GM19023 (cell line): ENCODE measurements at regions not wholly inside any gene's neighbourhood (a gene's known extent, or its start where the extent isn't known, plus 50 kb on each side); places are given as distances from the start of the nearest gene placed in this dataset.
"Not testable (repeated sequence)": the region's sequence is repeated elsewhere in the genome, so short reads cannot be mapped to it uniquely, and the experiment has no call there.

Experiments
- ATAC-seq: cut with Tn5 transposase; IDR thresholded peaks from one replicate; pipeline ENCODE4 v1.9.1; 2021; ENCODE audit warnings: mild to moderate bottlenecking, moderate library complexity; ENCODE audit not compliant: unreplicated experiment

DNA sequence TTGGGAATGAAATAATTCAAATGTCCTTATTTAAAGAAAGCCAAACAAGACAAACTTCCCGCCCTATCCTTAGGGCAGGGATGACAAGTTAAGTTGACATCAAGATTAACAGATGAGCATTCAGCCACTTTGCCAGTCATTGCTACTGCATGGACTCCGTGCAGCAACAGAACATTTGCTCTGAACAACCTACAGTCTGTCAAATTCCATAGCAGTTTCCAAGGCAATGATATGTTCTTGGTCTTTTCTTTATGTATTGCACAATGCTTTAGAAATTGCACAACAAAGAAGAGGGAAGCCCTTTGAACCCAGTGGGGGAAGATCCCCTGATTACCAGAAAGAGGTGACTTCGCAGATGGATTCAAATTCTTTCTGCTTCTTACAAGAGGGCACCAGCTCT lies 269.8 kb downstream of the BCAT1 start:
- no peak for ATAC-seq

DNA sequence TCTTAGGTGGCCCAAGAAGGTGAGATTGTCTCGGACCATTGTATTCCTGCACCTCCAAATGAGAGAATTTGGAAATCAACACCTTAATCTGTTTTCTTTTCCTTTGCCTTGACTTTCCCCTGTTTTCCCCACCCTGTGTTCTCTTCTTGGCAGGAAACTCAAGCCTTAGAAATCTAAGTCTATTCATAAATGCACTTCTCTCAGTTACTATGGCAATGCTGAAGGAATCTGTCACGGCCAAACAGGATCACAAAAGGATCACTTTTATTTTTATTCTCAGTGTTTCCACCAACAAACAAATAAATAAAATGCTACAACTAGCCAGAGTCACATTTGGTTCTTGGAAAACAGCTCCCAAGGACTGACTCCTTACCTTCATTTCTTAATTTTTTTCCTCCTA lies 270.5 kb downstream of the BCAT1 start:
- no peak for ATAC-seq

DNA sequence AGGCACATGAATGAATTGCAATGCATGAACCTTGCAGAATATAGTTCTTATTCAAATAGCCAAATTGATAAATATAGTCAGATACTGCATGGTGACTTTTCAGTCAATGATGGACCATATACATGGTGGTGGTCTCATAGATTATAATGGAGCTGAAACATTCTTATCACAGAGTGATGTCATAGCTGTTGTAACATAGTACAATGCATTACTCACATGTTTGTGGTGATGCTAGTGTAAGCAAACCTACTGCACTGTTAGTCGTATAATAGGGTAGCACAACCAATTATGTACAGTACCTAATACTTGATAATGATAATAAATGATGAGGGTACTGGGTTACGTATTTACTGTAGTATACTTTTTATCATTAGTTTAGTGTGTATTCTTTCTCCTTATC lies 280.3 kb downstream of the BCAT1 start:
- no peak for ATAC-seq

DNA sequence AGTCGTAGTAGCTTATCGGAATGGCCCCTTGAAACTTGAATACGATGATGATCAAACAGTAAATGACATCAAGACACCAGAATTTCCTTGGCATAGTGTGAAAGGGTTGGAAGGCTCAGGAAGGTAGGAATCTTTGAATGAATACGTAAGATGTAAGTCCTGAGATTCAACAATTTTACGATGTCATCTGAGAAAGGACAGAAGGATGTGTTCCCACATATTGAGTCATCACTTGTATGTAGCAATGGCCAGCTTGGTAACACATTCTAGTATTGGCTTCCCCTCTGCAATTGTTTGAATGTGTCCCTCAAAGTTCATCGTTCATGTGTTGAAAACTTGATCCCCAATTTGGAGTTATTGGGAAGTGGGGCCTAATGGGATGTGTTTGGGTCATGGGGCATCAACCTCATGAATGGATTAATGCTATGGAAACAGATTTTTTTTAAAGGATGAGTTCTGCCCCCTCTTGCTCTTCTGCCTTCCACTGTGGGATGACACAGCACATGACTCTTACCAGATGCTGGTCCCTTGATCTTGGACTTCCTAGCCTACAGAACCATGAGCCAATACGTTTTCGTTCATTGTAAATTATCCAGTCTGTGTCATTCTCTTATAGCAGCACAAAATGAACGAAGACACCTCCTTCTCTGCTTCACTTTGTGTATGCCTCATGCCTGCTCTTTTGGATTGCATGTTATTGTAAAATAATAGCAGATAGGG lies 284.6 kb downstream of the BCAT1 start:
- ATAC-seq, result no peak

DNA sequence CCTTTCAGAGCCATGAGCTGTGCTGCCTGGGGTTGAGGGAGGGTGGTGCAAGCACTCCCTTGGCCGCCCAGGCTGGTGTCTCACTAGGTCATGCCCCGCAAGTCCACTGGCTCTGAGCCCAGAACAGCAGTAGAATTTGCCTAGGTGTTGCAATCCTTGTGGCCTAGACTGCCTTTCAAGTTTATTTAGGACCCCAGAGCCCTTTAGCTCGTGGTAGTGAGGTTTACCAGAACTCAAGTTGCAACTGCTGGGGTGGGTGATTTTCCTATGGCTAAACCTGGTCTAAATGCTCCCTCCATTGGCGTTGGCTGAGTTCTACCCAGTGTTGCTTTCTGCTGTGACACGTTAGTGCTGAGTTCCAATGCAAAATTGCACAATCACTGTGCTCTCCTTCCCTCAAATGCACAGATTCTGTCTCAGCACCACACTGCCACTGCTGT lies 287.2 kb downstream of the BCAT1 start:
- no peak for ATAC-seq

DNA sequence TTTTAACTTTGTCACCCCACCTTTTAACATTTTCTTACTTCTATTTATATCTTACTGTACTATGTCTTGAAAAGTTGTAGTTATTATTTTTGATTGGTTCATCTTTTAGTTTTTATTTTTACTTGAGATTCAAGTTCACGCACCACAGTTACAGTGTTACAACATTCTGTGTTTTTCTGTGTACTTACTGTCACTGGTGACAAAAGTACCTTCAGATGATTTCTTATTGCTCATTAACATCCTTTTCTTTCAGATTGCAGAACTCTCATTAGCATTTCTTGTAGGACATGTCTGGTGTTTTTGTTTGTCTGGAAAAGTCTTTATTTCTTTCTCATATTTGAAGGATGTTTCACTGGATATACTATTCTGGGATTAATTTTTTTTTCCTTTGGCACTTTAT lies 289.9 kb downstream of the BCAT1 start:
- ATAC-seq, result no peak

DNA sequence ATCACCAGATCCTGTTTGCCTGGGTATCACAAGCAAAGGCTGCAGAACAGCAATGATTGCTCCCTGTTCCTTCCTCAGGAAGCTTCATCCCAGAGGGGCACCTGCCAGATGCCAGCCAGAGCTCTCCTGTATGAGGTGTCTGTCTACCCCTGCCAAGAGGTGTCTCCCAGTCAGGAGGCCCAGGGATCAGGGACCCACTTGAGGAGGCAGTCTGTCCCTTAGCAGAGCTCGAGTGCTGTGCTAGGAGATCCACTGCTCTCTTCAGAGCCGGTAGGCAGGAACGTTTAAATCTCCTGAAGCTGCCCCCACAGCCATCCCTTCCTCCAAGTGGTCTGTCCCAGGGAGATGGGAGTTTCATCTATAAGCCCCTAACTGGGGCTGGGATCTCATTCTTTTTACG lies 294.6 kb downstream of the BCAT1 start:
- ATAC-seq, result not testable (repeated sequence)

DNA sequence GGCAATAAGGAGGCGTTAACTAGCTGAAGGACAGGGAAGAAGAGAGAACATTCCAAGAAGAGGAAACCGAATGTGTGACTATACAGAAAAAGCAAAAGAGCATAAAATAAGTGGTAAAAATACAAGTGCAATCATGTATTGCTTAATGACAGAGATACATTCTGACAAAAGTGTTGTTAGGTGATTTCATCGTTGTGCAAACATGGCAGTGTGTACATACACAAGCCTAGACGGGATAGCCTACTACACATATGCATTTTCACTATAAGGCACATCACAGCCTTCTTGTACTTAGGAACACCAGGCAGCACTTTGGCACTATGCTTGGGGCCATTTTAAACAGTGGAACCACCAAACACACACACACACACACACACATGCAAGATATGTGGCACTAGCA lies 299.3 kb downstream of the BCAT1 start:
- ATAC-seq, result no peak

DNA sequence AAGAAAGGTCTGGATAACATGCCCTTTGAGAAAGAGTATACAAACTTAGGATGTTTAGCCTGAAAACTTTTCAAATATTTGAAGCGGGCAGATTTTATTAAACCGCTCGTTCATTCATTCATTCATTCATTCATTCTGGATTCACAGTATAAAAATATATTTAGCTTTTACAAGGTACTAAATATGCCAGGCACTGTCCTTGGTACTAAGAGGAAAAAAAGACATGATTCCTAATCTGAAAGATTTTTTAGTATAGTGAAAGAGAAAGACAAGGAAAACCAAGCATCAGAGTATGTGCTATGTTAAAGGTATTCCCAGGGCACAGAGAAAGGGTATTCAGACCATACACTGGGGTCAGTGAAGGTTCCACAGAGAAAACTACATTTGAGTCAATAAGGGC lies 299.7 kb downstream of the BCAT1 start:
- no peak for ATAC-seq

DNA sequence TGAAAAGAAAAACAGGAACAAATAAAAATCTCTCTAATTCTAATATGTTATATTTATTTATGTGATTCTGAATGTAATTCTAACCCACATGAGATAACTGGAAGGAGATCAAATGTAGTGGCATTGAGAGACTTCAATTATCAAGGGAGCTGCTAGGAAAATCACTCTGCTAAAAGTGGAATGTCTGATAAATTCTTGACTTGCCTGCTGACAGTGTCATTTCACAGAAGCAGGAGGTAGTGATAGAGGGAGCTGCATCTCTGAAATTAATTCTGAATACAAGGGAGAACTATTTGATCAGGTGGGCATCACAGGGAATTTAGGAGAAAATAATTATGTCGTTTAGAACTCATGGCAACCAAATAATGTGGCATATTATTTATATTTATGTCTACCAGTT lies 303.6 kb downstream of the BCAT1 start:
- ATAC-seq, result no peak

DNA sequence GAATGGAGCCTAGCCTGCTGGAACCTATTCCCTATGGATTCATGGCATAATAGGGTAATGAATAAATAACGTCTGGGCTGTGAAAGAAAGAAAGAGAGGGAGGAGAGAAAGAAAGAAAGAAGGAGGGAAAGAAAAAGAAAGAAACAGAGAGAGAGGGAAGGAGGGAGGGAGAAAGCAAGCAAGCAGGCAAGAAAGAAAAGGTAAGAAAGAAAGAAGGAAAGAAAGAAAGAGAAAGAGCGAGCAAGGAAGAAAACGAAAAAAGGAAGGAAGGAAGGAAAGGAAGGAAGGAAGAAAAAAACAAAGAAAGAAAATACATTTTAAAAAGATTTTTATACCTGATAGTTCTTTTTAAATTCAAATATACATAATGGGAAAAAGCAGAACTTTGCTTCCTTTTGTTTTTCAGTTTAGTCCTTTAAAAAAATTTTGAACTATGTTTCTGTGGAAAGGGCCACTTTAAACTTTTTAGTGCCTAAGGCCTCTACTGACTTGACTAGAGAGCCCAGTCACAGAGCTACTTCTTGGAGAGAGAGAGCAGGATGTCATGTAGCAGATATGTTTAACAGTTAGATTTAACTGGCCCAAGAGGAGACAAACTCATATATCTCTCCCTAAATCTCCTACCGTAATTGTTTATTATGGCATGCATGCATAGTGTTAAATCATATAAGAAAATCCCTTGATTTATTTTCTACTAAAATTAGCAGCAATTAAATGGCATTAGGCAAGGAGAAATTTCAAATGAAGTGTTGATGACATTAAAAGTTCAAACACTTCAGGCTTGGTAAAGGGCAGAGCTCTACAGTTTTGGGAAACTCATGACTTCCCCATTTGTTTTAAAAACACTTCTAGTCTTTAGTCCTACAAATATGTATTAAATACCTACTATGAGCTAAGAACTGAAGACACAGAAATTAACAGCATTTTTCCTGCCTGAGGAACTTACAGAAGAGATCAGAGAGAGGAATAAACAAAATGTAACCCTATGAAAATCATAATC lies 305.5 kb downstream of the BCAT1 start:
- ATAC-seq, result no peak

DNA sequence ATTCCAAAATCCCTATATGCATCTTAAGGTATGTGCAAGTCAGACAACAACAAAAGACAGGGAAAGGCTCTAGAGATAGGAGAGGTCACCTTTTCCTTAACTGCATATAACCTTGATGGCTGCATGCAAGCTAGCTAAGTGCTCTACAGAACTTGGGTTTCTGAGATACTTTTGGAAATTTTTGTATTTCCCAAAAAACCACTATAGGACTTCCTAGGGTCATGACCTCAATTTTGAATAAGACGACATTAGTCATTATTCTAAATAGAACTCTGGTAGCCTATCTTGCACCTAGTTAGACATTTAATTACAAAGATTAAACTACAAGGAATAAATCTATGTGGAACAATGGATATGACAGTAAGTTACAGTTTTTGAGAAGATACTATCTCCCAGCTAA lies 309.3 kb downstream of the BCAT1 start:
- ATAC-seq, result no peak

DNA sequence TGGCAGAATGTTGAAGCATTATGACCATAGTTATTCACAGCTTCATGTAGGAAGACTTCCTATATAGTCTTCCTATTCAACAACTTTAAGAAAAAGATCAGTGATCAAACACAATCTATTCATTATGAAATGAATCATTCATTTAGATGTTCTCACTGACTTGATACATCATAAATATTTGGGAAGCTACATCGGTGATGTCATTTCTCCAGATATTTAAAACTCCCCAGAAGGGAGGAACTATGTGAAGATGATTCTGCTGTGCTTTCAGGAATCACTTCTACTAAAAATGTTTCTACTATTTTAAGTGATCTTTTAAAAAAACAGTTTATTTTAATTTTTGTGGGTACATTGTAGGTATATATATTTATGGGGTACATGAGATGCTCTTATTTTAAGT lies 316.4 kb downstream of the BCAT1 start:
- ATAC-seq, result no peak

DNA sequence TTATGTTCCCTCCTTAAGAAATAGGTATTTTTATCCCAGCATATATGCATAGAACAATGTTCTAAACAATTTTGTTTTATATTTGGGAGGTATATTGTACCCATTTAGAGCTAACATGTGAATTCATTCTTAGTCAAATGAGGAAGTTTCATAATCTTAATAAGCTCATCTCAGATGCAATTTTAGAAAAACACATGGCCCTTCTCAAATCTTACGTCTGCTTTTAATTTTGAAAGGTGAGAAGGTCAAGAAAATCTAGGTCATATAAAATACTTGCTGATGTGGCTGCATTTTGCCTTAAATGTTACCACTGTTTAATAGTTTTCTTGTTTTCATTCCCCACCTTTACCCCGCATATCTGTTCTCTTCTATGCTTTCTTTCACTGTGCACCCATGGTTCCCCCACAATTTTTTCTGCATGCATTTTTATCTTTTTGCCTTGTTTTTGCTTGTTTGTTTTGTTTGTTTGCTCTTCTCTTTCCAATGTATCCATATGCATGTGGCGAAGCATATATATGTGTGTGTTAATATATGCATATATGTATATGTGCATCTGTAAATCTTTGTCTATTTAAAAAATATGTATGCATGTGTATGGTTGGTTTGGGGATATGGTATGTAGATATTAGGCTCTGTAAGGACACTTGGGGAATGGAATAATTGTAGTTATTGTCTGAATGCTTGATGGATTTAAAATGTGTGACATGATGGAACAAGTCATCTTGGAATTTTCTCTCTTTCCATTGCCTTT lies 317.1 kb downstream of the BCAT1 start:
- ATAC-seq, result no peak

DNA sequence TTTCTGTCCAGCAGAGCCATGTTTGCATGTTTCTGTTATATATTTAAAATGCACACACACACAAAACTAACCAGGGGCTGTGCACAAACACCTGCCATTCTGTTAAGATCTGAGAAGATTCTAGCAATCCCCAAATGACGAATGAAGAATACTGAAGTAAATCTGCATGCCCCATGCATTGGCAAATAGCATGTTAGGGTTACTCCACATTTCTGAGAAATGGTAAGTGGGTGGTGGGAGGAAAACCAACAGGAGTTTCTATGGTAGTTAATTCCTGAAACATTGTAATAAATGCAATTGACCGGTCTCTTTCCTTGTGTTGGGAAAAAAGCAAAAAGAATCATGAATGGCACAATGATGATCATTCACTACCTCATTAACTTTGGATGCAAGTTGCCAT lies 318.0 kb downstream of the BCAT1 start:
- no peak for ATAC-seq

DNA sequence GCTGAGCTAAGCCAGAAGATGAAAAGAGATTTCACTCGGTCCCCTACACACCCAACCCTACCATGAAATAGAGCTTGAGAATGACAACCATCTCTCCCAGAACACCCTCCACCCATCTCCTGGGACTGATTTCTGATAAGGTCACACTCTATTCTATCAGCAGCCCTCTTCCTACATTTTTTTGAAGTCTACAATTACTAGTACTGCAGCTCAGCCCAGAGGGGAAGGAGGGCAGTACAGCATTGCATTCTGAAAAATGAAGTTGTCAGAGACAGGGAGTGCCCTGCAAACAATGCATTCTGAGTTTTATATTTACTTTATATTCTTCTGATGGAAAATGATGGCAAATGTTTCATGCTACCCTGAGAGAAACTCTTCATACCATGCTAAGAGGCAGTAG lies 318.5 kb downstream of the BCAT1 start:
- ATAC-seq, result no peak

DNA sequence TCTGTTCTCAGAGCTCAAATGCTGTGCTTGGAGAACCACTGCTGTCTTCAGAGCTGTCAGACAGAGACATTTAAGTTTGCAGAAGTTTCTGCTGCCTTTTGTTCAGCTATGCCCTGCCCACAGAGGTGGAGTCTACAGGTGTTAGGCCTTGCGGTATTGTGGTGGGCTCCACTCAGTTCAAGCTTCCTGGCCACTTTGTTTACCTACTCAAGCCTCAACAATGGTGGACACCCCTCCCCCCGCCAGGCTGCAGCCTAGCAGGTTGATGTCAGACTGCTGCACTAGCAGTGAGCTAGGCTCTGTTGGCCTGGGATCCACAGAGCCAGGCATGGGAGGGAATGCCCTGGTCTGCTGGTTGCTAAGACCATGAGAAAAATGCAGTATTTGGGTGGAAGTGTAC lies 323.8 kb downstream of the BCAT1 start:
- ATAC-seq, result no peak

DNA sequence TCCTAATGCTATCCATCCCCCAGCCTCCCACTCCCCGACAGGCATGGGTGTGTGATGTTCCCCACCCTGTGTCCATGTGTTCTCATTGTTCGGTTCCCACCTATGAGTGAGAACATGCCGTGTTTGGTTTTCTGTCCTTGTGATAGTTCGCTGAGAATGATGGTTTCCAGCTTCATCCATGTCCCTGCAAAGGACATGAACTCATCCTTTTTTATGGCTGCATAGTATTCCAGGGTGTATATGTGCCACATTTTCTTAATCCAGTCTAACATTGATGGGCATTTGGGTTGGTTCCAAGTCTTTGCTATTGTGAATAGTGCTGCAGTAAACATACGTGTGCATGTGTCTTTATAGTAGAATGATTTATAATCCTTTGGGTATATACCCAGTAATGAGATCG lies 328.9 kb downstream of the BCAT1 start:
- not testable (repeated sequence) for ATAC-seq

DNA sequence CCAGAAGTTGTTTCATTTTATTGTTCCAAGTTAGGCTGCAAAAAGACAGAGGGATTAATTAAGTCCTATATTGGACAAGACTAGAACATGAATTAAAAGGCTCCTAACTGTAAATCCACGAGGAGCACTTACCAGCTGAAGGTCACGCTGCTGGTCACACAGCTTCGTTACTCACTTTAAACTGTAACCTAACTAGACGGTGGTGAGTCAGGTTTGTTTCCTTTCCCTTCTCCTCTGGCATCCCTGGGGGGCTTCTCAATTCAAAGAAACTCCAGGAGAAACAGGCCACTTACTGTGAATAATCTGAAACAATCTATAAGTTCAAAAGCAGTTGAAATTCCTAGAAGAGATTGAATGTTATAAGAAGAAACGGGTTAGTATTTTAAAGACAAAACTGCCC lies 331.4 kb downstream of the BCAT1 start:
- no peak for ATAC-seq

DNA sequence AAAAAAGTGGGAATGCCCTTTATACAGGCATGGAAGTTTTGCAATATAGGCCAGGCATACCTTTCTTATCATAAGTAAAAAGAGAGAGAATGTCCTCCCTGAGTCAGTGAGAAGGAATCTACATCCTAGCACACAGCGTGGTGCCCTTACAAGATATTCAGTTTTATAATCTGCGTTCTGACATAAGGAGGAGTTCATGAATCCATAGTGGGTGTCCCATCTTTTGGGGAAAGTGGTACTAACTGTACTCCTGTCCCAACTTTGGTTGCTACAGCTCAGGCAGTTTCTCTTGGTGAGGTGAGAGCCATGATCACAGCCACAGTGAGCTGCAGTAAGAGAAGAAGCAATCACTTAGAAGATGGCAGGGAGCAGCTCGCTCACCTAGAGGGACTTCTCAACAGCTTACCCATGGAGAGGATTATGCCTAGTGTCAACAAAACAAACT lies 332.9 kb downstream of the BCAT1 start:
- ATAC-seq, result no peak

DNA sequence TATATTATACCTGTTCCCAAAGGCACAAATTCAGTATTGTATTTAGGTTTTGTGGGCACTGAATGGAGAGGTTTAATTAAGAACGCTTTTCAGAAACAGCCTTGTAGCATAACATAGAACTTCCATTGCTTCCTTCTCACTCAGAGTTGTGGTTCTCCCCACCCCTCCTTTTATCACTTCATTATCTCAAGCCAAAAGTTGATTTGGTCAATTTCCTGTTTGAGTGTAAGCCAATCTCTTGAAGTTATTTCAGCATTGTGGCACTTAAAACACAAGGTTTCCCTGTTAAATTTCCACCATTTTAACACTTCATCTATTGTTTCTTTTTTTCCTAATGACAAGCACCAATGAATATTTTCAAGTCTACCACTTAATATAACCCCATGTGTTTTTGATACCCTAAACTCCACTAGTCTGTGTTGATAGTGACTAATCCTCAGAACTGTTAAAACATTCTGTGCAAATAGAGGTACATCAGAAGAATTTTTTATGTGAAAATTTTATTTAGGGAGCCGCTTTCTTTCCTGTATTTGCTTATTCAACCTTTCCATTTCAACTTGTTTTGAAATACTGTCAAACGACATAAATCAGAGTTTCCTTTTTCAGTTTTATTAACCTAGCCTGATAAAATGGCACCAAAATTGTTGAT lies 340.1 kb downstream of the BCAT1 start:
- ATAC-seq, result no peak
